ENCODE measurements at regions not wholly inside any gene's neighbourhood (a gene's known extent, or its start where the extent isn't known, plus 50 kb on each side); places are given as distances from the start of the nearest gene placed in this dataset.

- no peak overlapping the region for H3K4me3 ChIP-seq (replicated peaks; ENCODE audit: insufficient read depth, low read length)
- H3K27ac ChIP-seq (replicated peaks) = no peak overlapping the region
- no peak for DNase-seq (ENCODE audit: low read depth in 1 of 2, low spot score in 1 of 2)
- no peaks in the 10 kb centered on the region for H3K27me3 ChIP-seq (ENCODE audit: insufficient read depth, poor library complexity, severe bottlenecking)
- TF ChIP-seq, protein P1, sequence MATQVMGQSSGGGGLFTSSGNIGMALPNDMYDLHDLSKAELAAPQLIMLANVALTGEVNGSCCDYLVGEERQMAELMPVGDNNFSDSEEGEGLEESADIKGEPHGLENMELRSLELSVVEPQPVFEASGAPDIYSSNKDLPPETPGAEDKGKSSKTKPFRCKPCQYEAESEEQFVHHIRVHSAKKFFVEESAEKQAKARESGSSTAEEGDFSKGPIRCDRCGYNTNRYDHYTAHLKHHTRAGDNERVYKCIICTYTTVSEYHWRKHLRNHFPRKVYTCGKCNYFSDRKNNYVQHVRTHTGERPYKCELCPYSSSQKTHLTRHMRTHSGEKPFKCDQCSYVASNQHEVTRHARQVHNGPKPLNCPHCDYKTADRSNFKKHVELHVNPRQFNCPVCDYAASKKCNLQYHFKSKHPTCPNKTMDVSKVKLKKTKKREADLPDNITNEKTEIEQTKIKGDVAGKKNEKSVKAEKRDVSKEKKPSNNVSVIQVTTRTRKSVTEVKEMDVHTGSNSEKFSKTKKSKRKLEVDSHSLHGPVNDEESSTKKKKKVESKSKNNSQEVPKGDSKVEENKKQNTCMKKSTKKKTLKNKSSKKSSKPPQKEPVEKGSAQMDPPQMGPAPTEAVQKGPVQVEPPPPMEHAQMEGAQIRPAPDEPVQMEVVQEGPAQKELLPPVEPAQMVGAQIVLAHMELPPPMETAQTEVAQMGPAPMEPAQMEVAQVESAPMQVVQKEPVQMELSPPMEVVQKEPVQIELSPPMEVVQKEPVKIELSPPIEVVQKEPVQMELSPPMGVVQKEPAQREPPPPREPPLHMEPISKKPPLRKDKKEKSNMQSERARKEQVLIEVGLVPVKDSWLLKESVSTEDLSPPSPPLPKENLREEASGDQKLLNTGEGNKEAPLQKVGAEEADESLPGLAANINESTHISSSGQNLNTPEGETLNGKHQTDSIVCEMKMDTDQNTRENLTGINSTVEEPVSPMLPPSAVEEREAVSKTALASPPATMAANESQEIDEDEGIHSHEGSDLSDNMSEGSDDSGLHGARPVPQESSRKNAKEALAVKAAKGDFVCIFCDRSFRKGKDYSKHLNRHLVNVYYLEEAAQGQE (IDR thresholded peaks at IDR 0.05; ENCODE audit: insufficient replicate concordance, low read depth) = no peak
- no peak for TF ChIP-seq SPI1 (IDR thresholded peaks at IDR 0.05; ENCODE audit: borderline replicate concordance, low read depth)
- TF ChIP-seq CTCF (IDR thresholded peaks at IDR 0.05; ENCODE audit: insufficient read depth, low read length) = no peak
- no peak for TF ChIP-seq GABPA (IDR thresholded peaks at IDR 0.05; ENCODE audit: low read depth)
- no peak for TF ChIP-seq POLR2AphosphoS5 (IDR thresholded peaks at IDR 0.05; ENCODE audit: low read depth)
Observed at GRCh38 chr4:26178854-26179253, 142.0 kb upstream of the RBPJ start.

- no peak for DNase-seq (ENCODE audit: low read depth in 1 of 2, low spot score in 1 of 2)
- Histone ChIP-seq H3K27me3 (ENCODE audit: insufficient read depth, poor library complexity, severe bottlenecking) (no peaks in the 10 kb centered on the region), H3K4me3 (replicated peaks; ENCODE audit: insufficient read depth, low read length) (no peak overlapping the region), H3K27ac (replicated peaks) (no peak overlapping the region)
- TF ChIP-seq POLR2AphosphoS5 (IDR thresholded peaks at IDR 0.05; ENCODE audit: low read depth) (no peak), SPI1 (IDR thresholded peaks at IDR 0.05; ENCODE audit: borderline replicate concordance, low read depth) (no peak)
- TF ChIP-seq, protein P1 (IDR thresholded peaks at IDR 0.05; ENCODE audit: insufficient replicate concordance, low read depth) = no peak
Observed at GRCh38 chr4:26179316-26179760, 141.5 kb upstream of the RBPJ start.

DNA sequence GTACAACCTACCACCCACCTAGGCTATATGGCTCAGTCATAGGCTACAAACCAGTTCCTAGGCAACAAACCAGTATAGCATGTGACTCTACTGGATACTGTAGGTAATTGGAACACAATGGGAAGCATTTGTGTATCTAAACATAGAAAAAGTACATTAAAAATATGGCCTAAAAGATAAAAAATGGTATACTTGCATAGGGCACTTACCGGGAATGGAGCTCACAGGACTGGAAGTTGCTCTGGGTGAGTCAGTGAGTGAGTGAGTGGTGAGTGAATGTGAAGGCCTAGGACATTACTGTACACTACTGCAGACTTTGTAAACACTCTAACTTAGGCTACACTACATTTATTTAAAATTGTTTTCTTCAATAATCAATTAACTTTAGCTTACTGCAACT is 139.2 kb upstream of the RBPJ start:
- H3K27me3 ChIP-seq (ENCODE audit: insufficient read depth, poor library complexity, severe bottlenecking) = no peaks in the 10 kb centered on the region
- DNase-seq (ENCODE audit: low read depth in 1 of 2, low spot score in 1 of 2) = no peak
- TF ChIP-seq, protein P1 (IDR thresholded peaks at IDR 0.05; ENCODE audit: insufficient replicate concordance, low read depth) = no peak
- TF ChIP-seq SPI1 (IDR thresholded peaks at IDR 0.05; ENCODE audit: borderline replicate concordance, low read depth) (no peak), GABPA (IDR thresholded peaks at IDR 0.05; ENCODE audit: low read depth) (no peak), CTCF (IDR thresholded peaks at IDR 0.05; ENCODE audit: insufficient read depth, low read length) (no peak), POLR2AphosphoS5 (IDR thresholded peaks at IDR 0.05; ENCODE audit: low read depth) (no peak)
- H3K4me3 ChIP-seq (replicated peaks; ENCODE audit: insufficient read depth, low read length) = no peak overlapping the region
- no peak overlapping the region for H3K27ac ChIP-seq (replicated peaks)

All from HL-60 (cell line).